HepG2 (cell line): ENCODE measurements at regions not wholly inside any gene's neighbourhood (a gene's known extent, or its start where the extent isn't known, plus 50 kb on each side); places are given as distances from the start of the nearest gene placed in this dataset.

Source experiments
- ATAC-seq: fragments of 200-7000 bp; cut with Tn5 transposase; 3 replicates; pipeline ENCODE4 v1.9.1; 2020; ENCODE audit warnings: mild to moderate bottlenecking, moderate library complexity
- BruUV-seq: library from RNA; stranded (reverse); fragments of 400-500 nt; replicated peaks from 2 replicates; lab custom pipeline; 2021; lab: Mats Ljungman, UMichigan
- CTCF ChIA-PET: fragments of 300-600 bp; formaldehyde crosslinking; extraction: SDS; loops from one replicate; lab custom pipeline; 2021; ENCODE audit warnings: low total read pairs, inconsistent platforms, low intra/inter-chr PET ratio; lab: Yijun Ruan, JAX
- POLR2A ChIA-PET: fragments of 350-600 bp; sonication (Branson Sonifier 250); formaldehyde crosslinking; loops from one replicate; lab custom pipeline; 2020; ENCODE audit warnings: antibody characterized with exemption, inconsistent platforms; lab: Yijun Ruan, JAX
- DNase-seq: peaks from one replicate; pipeline ENCODE4 v3.0.0-alpha.2; 2015; ENCODE audit warnings: low spot score
- FAIRE-seq: peaks from 3 replicates; lab custom pipeline; 2011; peaks lifted over from hg19 to GRCh38; lab: Jason Lieb, UNC
- H2AFZ ChIP-seq: one replicate; pipeline ENCODE4 v1.6.1; 2011; ENCODE audit warnings: low read length, inconsistent platforms
- H3K27ac ChIP-seq: fragments of 300-600 bp; 3 replicates; pipeline ENCODE4 v1.8.0; 2011; ENCODE audit warnings: mixed run types, mild to moderate bottlenecking, mixed read lengths, low read length, inconsistent platforms; ENCODE audit not compliant: insufficient read depth; ENCODE audit errors: extremely low read length
- H3K27me3 ChIP-seq, 2 experiments: fragments of 200-600 bp in 1 of 2; 2 replicates in 1 of 2; 3 replicates in 1 of 2; pipeline versions ENCODE4 v1.6.0 to v1.8.0; 2011; ENCODE audit warnings: low read length in 2 of 2, mild to moderate bottlenecking in 2 of 2, moderate library complexity in 2 of 2, inconsistent platforms in 1 of 2; ENCODE audit not compliant: insufficient read depth in 2 of 2, control insufficient read depth in 1 of 2
- H3K36me3 ChIP-seq, 2 experiments: fragments of 200-600 bp in 1 of 2; replicated peaks in 1 of 2; 2 replicates in 1 of 2; 3 replicates in 1 of 2; pipeline versions ENCODE4 v1.5.1 to v1.8.0; 2011; ENCODE audit warnings: low read length in 2 of 2, inconsistent platforms in 1 of 2; ENCODE audit not compliant: insufficient read depth in 2 of 2, control insufficient read depth in 1 of 2
- H3K4me1 ChIP-seq: 2 replicates; pipeline ENCODE4 v1.5.1; 2012; ENCODE audit warnings: low read length, inconsistent platforms; ENCODE audit not compliant: insufficient read depth
- H3K4me2 ChIP-seq: 2 replicates; pipeline ENCODE4 v1.6.0; 2011; ENCODE audit warnings: low read depth, low read length, inconsistent platforms
- H3K4me3 ChIP-seq, 3 experiments: fragments of 200-600 bp in 1 of 3; sonication (generic), shearing (Covaris generic) in 1 of 3; replicated peaks in 1 of 3; 2 replicates each; pipeline ENCODE4 v1.5.1; 2011 to 2016; ENCODE audit warnings: low read length in 3 of 3, inconsistent platforms in 2 of 3, low read depth in 2 of 3, mild to moderate bottlenecking in 2 of 3, control low read depth in 1 of 3, mixed read lengths in 1 of 3; ENCODE audit not compliant: insufficient read depth in 1 of 3
- H3K79me2 ChIP-seq: one replicate; pipeline ENCODE4 v1.6.1; 2011; ENCODE audit warnings: low read length, inconsistent platforms; ENCODE audit not compliant: insufficient read depth
- H3K9ac ChIP-seq: 2 replicates; pipeline ENCODE4 v1.6.0; 2011; ENCODE audit warnings: mild to moderate bottlenecking, low read depth, low read length, inconsistent platforms; ENCODE audit not compliant: insufficient read depth
- H3K9me3 ChIP-seq: 2 replicates; pipeline ENCODE4 v1.5.1; 2012; ENCODE audit warnings: mild to moderate bottlenecking, low read length
- H4K20me1 ChIP-seq: 2 replicates; pipeline ENCODE4 v1.6.0; 2011; ENCODE audit warnings: inconsistent platforms, mild to moderate bottlenecking, low read length, moderate library complexity; ENCODE audit not compliant: insufficient read depth
- NR1H2 ChIP-seq: sonication (generic); formaldehyde crosslinking; IDR thresholded peaks from 2 replicates; pipeline ENCODE4 v1.8.1; 2022; ENCODE audit warnings: low read depth, missing genetic modification reagents, borderline replicate concordance
- PRPF4 ChIP-seq: fragments of 200-400 bp; formaldehyde crosslinking; IDR thresholded peaks from 2 replicates; pipeline ENCODE4 v1.6.1; 2016; ENCODE audit warnings: low read length, low read depth; ENCODE audit not compliant: poor library complexity, severe bottlenecking
- RORA ChIP-seq: sonication (generic); formaldehyde crosslinking; IDR thresholded peaks from 2 replicates; pipeline ENCODE4 v1.5.0; 2020; ENCODE audit warnings: mild to moderate bottlenecking, missing genetic modification reagents, moderate library complexity
- ZBTB39 ChIP-seq: sonication (generic); formaldehyde crosslinking; IDR thresholded peaks from 2 replicates; pipeline ENCODE4 v1.5.0; 2020; ENCODE audit warnings: missing genetic modification reagents
- ZNF138 ChIP-seq: sonication (generic); formaldehyde crosslinking; IDR thresholded peaks from 2 replicates; pipeline ENCODE4 v1.5.0; 2020; ENCODE audit warnings: mild to moderate bottlenecking, low read depth, missing genetic modification reagents
- ZNF546 ChIP-seq: sonication (generic); formaldehyde crosslinking; conservative IDR thresholded peaks from 2 replicates; pipeline ENCODE4 v1.8.1; 2023; ENCODE audit warnings: mild to moderate bottlenecking, missing genetic modification reagents
- ZNF574 ChIP-seq: sonication (generic); formaldehyde crosslinking; IDR thresholded peaks from 2 replicates; pipeline ENCODE4 v1.4.0; 2020; ENCODE audit warnings: missing genetic modification reagents
- ZNF605 ChIP-seq: sonication (generic); formaldehyde crosslinking; IDR thresholded peaks from 2 replicates; pipeline ENCODE4 v1.8.0; 2022; ENCODE audit warnings: mild to moderate bottlenecking, missing genetic modification reagents
- ZNF652 ChIP-seq: IDR thresholded peaks from 2 replicates; pipeline ENCODE4 v1.6.1; 2016; ENCODE audit warnings: low read depth, borderline replicate concordance
- ZSCAN20 ChIP-seq: sonication (generic); formaldehyde crosslinking; IDR thresholded peaks from 2 replicates; pipeline ENCODE4 v1.4.0; 2020; ENCODE audit warnings: missing genetic modification reagents, mild to moderate bottlenecking, borderline replicate concordance
- ZSCAN30 ChIP-seq: sonication (generic); formaldehyde crosslinking; IDR thresholded peaks from 2 replicates; pipeline ENCODE4 v1.5.0; 2020; ENCODE audit warnings: mild to moderate bottlenecking, missing genetic modification reagents
- WGBS: methylation state at CpG from one replicate; pipeline ENCODE4 v1.1.6; 2017; ENCODE audit warnings: low lambda C conversion rate; 5-methylcytosine and 5-hydroxymethylcytosine counted together
- in situ Hi-C: cut with HindIII; loops from 2 replicates; pipeline ENCODE4 v1.10.0; 2017; ENCODE audit warnings: low pct_unique_long_range_greater_than_20kb; ENCODE audit not compliant: extremely low pct_ligation_motif_present
- intact Hi-C: fragments of 100-400 bp; cut with micrococcal nuclease; formaldehyde crosslinking; loops from one replicate; pipeline ENCODE4 v1.10.0; 2022; ENCODE audit not compliant: unreplicated experiment

- POLR2A ChIA-PET: no interaction called here
- Histone ChIP-seq H4K20me1 (no peaks in the 10 kb centered on the region), H3K27ac (no peak overlapping the region), H3K27me3 (peaks cover 2 to 66% of the 10 kb centered on the region in 2 experiments; a peak in 4 of 5 replicates), H3K9me3 (no peaks in the 10 kb centered on the region), H2AFZ (no peak overlapping the region), H3K4me3 (no peak overlapping the region), H3K4me2 (no peak overlapping the region), H3K79me2 (no peaks in the 10 kb centered on the region), H3K9ac (no peak overlapping the region), H3K36me3 (no peaks in the 10 kb centered on the region), H3K4me1 (no peaks in the 10 kb centered on the region)
- TF ChIP-seq PRPF4 (no peak), ZBTB39 (CRISPR knock-in tag) (no peak), ZNF138 (no peak), ZNF605 (no peak), NR1H2 (CRISPR knock-in tag) (no peak), ZSCAN20 (CRISPR knock-in tag) (no peak), RORA (no peak), ZNF652 (no peak), ZNF546 (no peak), ZNF574 (CRISPR knock-in tag) (no peak), ZSCAN30 (CRISPR knock-in tag) (no peak)
- ATAC-seq (no peak), DNase-seq (no peak), FAIRE-seq (no peak)
- intact Hi-C loops: no loop called here
- WGBS: 49% methylated on average over 11 of the region's 11 CpGs
- CTCF ChIA-PET: no interaction called here
- in situ Hi-C loops: no loop called here
- no TSS peak for BruUV-seq
These were observed 222.9 kb upstream of the IRX3 start for GRCh38 chr16:54509456-54509855.
